K562 (cell line): ENCODE measurements at regions not wholly inside any gene's neighbourhood (a gene's known extent, or its start where the extent isn't known, plus 50 kb on each side); places are given as distances from the start of the nearest gene placed in this dataset.
A peak's percentile ranks its signal among the peaks of the same experiment; 100 is the strongest.
"Not testable (repeated sequence)": the region's sequence is repeated elsewhere in the genome, so short reads cannot be mapped to it uniquely, and the experiment has no call there.

Experiments
- ATAC-seq: fragments of 200-7000 bp; cut with Tn5 transposase; 3 replicates; pipeline ENCODE4 v1.9.1; 2020; ENCODE audit warnings: moderate library complexity
- BruUV-seq: library from RNA; stranded (reverse); fragments of 400-500 nt; replicated peaks from 2 replicates; lab custom pipeline; 2021; lab: Mats Ljungman, UMichigan
- CTCF ChIA-PET: fragments of 300-600 bp; formaldehyde crosslinking; extraction: SDS; loops from one replicate; lab custom pipeline; 2021; ENCODE audit warnings: low intra/inter-chr PET ratio; lab: Yijun Ruan, JAX
- POLR2A ChIA-PET: fragments of 300-600, 350-650 bp; sonication (Branson Sonifier 250); formaldehyde crosslinking; extraction: SDS; loops from one replicate; lab custom pipeline; 2021; ENCODE audit warnings: antibody characterized with exemption, inconsistent platforms; lab: Yijun Ruan, JAX
- DNase-seq, 4 experiments: peaks; one replicate each; pipeline versions ENCODE4 v3.0.0 to v3.0.0-alpha.2; 2011 to 2018; ENCODE audit warnings: low spot score in 3 of 4, mixed read lengths in 3 of 4; ENCODE audit errors: extremely low read depth in 1 of 4
- FAIRE-seq: peaks from 2 replicates; lab custom pipeline; 2011; peaks lifted over from hg19 to GRCh38; lab: Jason Lieb, UNC
- H2AFZ ChIP-seq: 2 replicates; pipeline ENCODE4 v1.6.0; 2011; ENCODE audit warnings: low read depth, low read length, control low read depth, inconsistent platforms
- H3K27ac ChIP-seq: fragments of 200-600 bp; 3 replicates; pipeline ENCODE4 v1.8.0; 2011; ENCODE audit warnings: low read depth, mild to moderate bottlenecking, control low read depth, inconsistent platforms, low read length, moderate library complexity, mixed read lengths; ENCODE audit errors: extremely low read depth
- H3K27me3 ChIP-seq, 2 experiments: fragments of 300-600 bp in 1 of 2; 2 replicates in 1 of 2; 3 replicates in 1 of 2; pipeline versions ENCODE4 v1.6.0 to v1.8.0; 2011; ENCODE audit warnings: inconsistent platforms in 2 of 2, low read length in 2 of 2, mild to moderate bottlenecking in 1 of 2, mixed read lengths in 1 of 2, moderate library complexity in 1 of 2; ENCODE audit not compliant: control insufficient read depth in 2 of 2, insufficient read depth in 2 of 2
- H3K36me3 ChIP-seq: fragments of 300-600 bp; 3 replicates; pipeline ENCODE4 v1.8.0; 2011; ENCODE audit warnings: mild to moderate bottlenecking, low read length, inconsistent platforms; ENCODE audit not compliant: control insufficient read depth, insufficient read depth
- H3K4me1 ChIP-seq, 2 experiments: fragments of 200-600 bp in 1 of 2; replicated peaks in 1 of 2; 2 replicates in 1 of 2; 3 replicates in 1 of 2; pipeline versions ENCODE4 v1.5.1 to v1.8.0; 2011; ENCODE audit warnings: inconsistent platforms in 2 of 2, low read length in 2 of 2, mild to moderate bottlenecking in 1 of 2, mixed read lengths in 1 of 2, moderate library complexity in 1 of 2; ENCODE audit not compliant: control insufficient read depth in 2 of 2, insufficient read depth in 2 of 2
- H3K4me2 ChIP-seq: 2 replicates; pipeline ENCODE4 v1.6.1; 2011; ENCODE audit warnings: low read length, control low read depth, inconsistent platforms, mixed read lengths; ENCODE audit not compliant: insufficient read depth
- H3K4me3 ChIP-seq: fragments of 200-600 bp; sonication (generic), shearing (Covaris generic); 2 replicates; pipeline ENCODE4 v1.5.1; 2016; ENCODE audit warnings: control low read depth, inconsistent platforms
- H3K79me2 ChIP-seq: fragments of 200-600 bp; 3 replicates; pipeline ENCODE4 v1.8.0; 2011; ENCODE audit warnings: low read length, inconsistent platforms; ENCODE audit not compliant: control insufficient read depth, insufficient read depth
- H3K9ac ChIP-seq, 2 experiments: 2 replicates each; pipeline versions ENCODE4 v1.6.0 to v1.6.1; 2011; ENCODE audit warnings: low read depth in 2 of 2, low read length in 2 of 2, control low read depth in 1 of 2, inconsistent platforms in 1 of 2, mild to moderate bottlenecking in 1 of 2, mixed read lengths in 1 of 2; ENCODE audit not compliant: insufficient read depth in 1 of 2
- H3K9me1 ChIP-seq: one replicate; pipeline ENCODE4 v1.6.0; 2011; ENCODE audit warnings: inconsistent platforms, mild to moderate bottlenecking, low read length, moderate library complexity; ENCODE audit not compliant: control insufficient read depth, insufficient read depth
- H3K9me3 ChIP-seq: replicated peaks from 2 replicates; pipeline ENCODE4 v1.5.1; 2011; ENCODE audit warnings: low read depth, low read length, inconsistent platforms; ENCODE audit not compliant: control insufficient read depth, insufficient read depth
- H4K20me1 ChIP-seq: replicated peaks from 2 replicates; pipeline ENCODE4 v1.6.1; 2011; ENCODE audit warnings: low read length, inconsistent platforms, mixed read lengths; ENCODE audit not compliant: control insufficient read depth, insufficient read depth
- EZH2 ChIP-seq: IDR thresholded peaks from 2 replicates; pipeline ENCODE4 v1.6.1; 2012; ENCODE audit warnings: low read depth, mild to moderate bottlenecking, inconsistent platforms, low read length, borderline replicate concordance
- ZNF146 ChIP-seq: IDR thresholded peaks from one replicate; pipeline ENCODE4 v1.6.1; 2018; ENCODE audit warnings: missing compliant biosample characterization; ENCODE audit not compliant: unreplicated experiment
- WGBS: fragments of 100-300 bp; shearing (Covaris generic); methylation state at CpG from one replicate; pipeline ENCODE4 v1.1.6; 2016; ENCODE audit warnings: low coverage, mixed read lengths; ENCODE audit not compliant: insufficient coverage; ENCODE audit errors: missing lambda C conversion rate; 5-methylcytosine and 5-hydroxymethylcytosine counted together
- in situ Hi-C: fragments of 300-500 bp; cut with MboI; formaldehyde crosslinking; loops from 4 replicates; pipeline ENCODE4 v1.15.0; 2018; ENCODE audit warnings: inconsistent platforms, mixed read lengths
- intact Hi-C: fragments of 100-400 bp; cut with micrococcal nuclease; formaldehyde crosslinking; loops from 2 replicates; pipeline ENCODE4 v1.14.2; 2022
- TF ChIP-seq, protein P1 (sequence below), 3 experiments: IDR thresholded peaks in 2 of 3; conservative IDR thresholded peaks in 1 of 3; 2 replicates each; pipeline ENCODE4 v1.5.1; 2011 to 2012; ENCODE audit warnings: low read length in 3 of 3, mild to moderate bottlenecking in 3 of 3, control low read depth in 2 of 3, improper control_type of control experiment in 1 of 3, inconsistent platforms in 1 of 3, low read depth in 1 of 3, mixed read lengths in 1 of 3, moderate library complexity in 1 of 3; ENCODE audit not compliant: insufficient read depth in 2 of 3

- H3K4me1 ChIP-seq, H3K9me3 ChIP-seq: not testable (repeated sequence)
- TF ChIP-seq ZNF146 (CRISPR knock-in tag) = peak; percentile 84
- TF ChIP-seq, all 486 proteins: peak for 1; not testable (repeated sequence) for 485
- CTCF ChIA-PET, H3K79me2 ChIP-seq, H3K27ac ChIP-seq, ATAC-seq, H3K4me3 ChIP-seq, H3K36me3 ChIP-seq, H4K20me1 ChIP-seq, POLR2A ChIA-PET, DNase-seq, in situ Hi-C loops, FAIRE-seq, H2AFZ ChIP-seq, BruUV-seq, H3K27me3 ChIP-seq, H3K9me1 ChIP-seq, H3K4me2 ChIP-seq, H3K9ac ChIP-seq: not testable (repeated sequence)
- WGBS = 78% methylated on average over 2 of the region's 3 CpGs
- intact Hi-C loops = loop anchor here (5.0 kb wide), 1 partner anchor 141 kb away; no protein-coding TSS in a partner anchor
Observed at GRCh38 chr4:123243220-123243619, 153.4 kb upstream of the SPRY1 start.

DNA sequence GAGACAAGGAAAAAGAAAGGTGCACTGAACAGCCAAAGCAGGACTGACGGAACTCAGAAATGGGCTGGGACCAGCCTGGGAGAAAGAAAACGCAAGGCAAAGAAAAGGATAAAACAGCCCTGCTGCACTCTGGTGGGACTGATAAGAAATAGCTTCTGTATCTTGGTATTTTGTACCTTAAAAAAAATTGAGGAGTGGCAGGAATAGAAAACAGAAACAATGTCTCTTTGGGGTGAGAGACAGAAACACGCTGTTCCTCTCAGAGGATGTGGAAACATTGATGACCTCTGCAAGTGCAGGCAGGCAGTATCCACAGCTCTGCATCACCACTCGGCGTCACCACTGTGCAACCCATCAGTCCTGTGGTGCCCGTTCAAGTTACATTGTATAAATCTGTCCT, 152.5 kb upstream of the SPRY1 start:
- DNase-seq (peak in 1 of 4 experiments; percentile 5), FAIRE-seq (no peak), ATAC-seq (peak; percentile 68)
- H3K36me3 ChIP-seq = no peaks in the 10 kb centered on the region
- TF ChIP-seq EZH2 = no peak
- TF ChIP-seq, protein P1, sequence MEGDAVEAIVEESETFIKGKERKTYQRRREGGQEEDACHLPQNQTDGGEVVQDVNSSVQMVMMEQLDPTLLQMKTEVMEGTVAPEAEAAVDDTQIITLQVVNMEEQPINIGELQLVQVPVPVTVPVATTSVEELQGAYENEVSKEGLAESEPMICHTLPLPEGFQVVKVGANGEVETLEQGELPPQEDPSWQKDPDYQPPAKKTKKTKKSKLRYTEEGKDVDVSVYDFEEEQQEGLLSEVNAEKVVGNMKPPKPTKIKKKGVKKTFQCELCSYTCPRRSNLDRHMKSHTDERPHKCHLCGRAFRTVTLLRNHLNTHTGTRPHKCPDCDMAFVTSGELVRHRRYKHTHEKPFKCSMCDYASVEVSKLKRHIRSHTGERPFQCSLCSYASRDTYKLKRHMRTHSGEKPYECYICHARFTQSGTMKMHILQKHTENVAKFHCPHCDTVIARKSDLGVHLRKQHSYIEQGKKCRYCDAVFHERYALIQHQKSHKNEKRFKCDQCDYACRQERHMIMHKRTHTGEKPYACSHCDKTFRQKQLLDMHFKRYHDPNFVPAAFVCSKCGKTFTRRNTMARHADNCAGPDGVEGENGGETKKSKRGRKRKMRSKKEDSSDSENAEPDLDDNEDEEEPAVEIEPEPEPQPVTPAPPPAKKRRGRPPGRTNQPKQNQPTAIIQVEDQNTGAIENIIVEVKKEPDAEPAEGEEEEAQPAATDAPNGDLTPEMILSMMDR (IDR thresholded peaks at IDR 0.05 in 2 of 3, conservative IDR thresholded peaks at IDR 0.05 in 1 of 3; ENCODE audit: insufficient read depth in 2 of 3, low read depth in 1 of 3, low read length in 3 of 3) = 0 out of 6 replicates have a peak, but pooled peaks of 1 of the 3 experiments have one; percentile 7
- no peak overlapping the region for H3K9ac ChIP-seq
- in situ Hi-C loops (no loop called here), intact Hi-C loops (loop anchor here (5.0 kb wide), 1 partner anchor 142 kb away; no protein-coding TSS in a partner anchor)
- no peak overlapping the region for H2AFZ ChIP-seq
- H3K4me3 ChIP-seq = no peak overlapping the region
- H3K4me2 ChIP-seq = no peak overlapping the region
- BruUV-seq = no TSS peak
- no peaks in the 10 kb centered on the region for H3K9me3 ChIP-seq
- no peak overlapping the region for H3K27ac ChIP-seq
- ChIA-PET CTCF (no interaction called here), POLR2A (interaction anchor here (0.6 kb wide), 1 partner anchor 11 kb away, joined by 3 read pairs; no protein-coding TSS in a partner anchor)
- H3K79me2 ChIP-seq = no peaks in the 10 kb centered on the region
- WGBS = 58% methylated on average over 6 of the region's 6 CpGs
- H4K20me1 ChIP-seq = no peaks in the 10 kb centered on the region
- no peaks in the 10 kb centered on the region for H3K27me3 ChIP-seq
- no peaks in the 10 kb centered on the region for H3K9me1 ChIP-seq
- no peaks in the 10 kb centered on the region for H3K4me1 ChIP-seq
